ENCODE measurements at regions not wholly inside any gene's neighbourhood (a gene's known extent, or its start where the extent isn't known, plus 50 kb on each side); places are given as distances from the start of the nearest gene placed in this dataset.
A peak's percentile ranks its signal among the peaks of the same experiment; 100 is the strongest.

DNA sequence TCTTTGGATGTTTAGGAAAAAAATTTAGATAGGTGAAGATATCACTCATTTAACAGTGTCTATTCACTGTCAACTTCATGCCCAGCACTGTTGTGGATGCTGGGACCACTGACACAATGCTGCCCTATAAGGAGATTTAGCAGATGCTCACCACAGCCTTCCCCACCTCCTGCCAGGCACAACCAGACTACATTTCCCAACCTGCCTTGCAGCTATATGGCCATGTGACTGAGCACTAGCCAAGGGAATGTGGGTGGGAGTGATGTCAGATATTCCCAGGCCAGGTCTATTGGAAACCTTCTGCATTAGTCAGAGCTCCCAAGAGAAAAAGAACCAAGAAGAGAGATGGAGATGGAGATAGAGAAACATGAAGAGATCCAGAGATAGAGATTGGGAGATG is 302.6 kb upstream of the TAS2R1 start:
- TF ChIP-seq POLR2A (IDR thresholded peaks at IDR 0.05; ENCODE audit: extremely low read depth, insufficient read length) (no peak), MYC (IDR thresholded peaks at IDR 0.05; ENCODE audit: low read depth, low read length) (no peak)
- TF ChIP-seq, protein P1, sequence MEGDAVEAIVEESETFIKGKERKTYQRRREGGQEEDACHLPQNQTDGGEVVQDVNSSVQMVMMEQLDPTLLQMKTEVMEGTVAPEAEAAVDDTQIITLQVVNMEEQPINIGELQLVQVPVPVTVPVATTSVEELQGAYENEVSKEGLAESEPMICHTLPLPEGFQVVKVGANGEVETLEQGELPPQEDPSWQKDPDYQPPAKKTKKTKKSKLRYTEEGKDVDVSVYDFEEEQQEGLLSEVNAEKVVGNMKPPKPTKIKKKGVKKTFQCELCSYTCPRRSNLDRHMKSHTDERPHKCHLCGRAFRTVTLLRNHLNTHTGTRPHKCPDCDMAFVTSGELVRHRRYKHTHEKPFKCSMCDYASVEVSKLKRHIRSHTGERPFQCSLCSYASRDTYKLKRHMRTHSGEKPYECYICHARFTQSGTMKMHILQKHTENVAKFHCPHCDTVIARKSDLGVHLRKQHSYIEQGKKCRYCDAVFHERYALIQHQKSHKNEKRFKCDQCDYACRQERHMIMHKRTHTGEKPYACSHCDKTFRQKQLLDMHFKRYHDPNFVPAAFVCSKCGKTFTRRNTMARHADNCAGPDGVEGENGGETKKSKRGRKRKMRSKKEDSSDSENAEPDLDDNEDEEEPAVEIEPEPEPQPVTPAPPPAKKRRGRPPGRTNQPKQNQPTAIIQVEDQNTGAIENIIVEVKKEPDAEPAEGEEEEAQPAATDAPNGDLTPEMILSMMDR (IDR thresholded peaks at IDR 0.05; ENCODE audit: low read depth, low read length), result no peak
- TF ChIP-seq, protein P2, sequence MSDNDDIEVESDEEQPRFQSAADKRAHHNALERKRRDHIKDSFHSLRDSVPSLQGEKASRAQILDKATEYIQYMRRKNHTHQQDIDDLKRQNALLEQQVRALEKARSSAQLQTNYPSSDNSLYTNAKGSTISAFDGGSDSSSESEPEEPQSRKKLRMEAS (IDR thresholded peaks at IDR 0.05; ENCODE audit: low read depth, low read length), result no peak
- H3K4me3 ChIP-seq (ENCODE audit: low read depth, low read length), result no peak overlapping the region
- DNase-seq (ENCODE audit: low read depth), result peak; percentile 10

DNA sequence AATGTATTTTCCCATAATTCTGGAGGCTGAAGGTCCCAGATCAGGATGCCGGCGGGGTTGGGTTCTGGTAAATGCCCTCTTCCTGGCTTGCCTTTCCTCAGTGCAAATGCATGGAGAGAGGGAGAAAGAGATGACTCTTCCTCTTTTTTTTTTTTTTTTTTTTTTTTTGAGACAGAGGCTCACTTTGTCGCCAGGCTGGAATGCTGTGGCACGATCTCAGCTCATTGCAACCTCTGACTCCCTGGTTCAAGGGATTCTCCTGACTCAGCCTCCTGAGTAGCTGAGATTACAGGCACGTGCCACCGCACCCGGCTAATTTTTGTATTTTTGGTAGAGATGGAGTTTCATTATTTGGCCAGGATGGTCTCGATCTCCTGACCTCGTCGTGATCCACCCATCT is 300.0 kb upstream of the TAS2R1 start:
- no peak overlapping the region for H3K4me3 ChIP-seq (ENCODE audit: low read depth, low read length)
- TF ChIP-seq, protein P2 (IDR thresholded peaks at IDR 0.05; ENCODE audit: low read depth, low read length), result no peak
- TF ChIP-seq POLR2A (IDR thresholded peaks at IDR 0.05; ENCODE audit: extremely low read depth, insufficient read length) (no peak), MYC (IDR thresholded peaks at IDR 0.05; ENCODE audit: low read depth, low read length) (no peak)
- TF ChIP-seq, protein P1 (IDR thresholded peaks at IDR 0.05; ENCODE audit: low read depth, low read length), result no peak
- DNase-seq (ENCODE audit: low read depth), result no peak

DNA sequence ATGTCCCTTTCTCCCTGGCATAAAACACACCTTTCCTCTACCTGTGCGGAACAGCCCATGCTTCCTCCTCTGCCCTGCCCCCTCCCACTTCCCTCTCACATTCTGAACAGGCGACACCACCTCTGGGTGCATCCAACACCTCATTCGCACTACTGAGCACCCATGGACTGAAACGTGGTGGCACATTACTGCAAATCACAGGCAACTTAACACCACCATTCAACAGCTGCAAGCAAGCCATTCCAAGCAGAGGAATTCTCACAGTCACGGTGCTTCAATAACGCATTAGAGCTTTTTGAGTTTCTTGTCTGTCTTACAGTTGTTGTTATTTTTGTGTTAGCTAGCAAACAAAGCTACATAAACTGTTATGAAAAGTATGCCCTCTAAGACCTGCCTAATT is 298.2 kb upstream of the TAS2R1 start:
- no peak for DNase-seq (ENCODE audit: low read depth)
- TF ChIP-seq, protein P1 (IDR thresholded peaks at IDR 0.05; ENCODE audit: low read depth, low read length), result no peak
- TF ChIP-seq POLR2A (IDR thresholded peaks at IDR 0.05; ENCODE audit: extremely low read depth, insufficient read length), result no peak
- TF ChIP-seq, protein P2 (IDR thresholded peaks at IDR 0.05; ENCODE audit: low read depth, low read length), result no peak
- no peak for TF ChIP-seq MYC (IDR thresholded peaks at IDR 0.05; ENCODE audit: low read depth, low read length)
- H3K4me3 ChIP-seq (ENCODE audit: low read depth, low read length), result no peak overlapping the region

DNA sequence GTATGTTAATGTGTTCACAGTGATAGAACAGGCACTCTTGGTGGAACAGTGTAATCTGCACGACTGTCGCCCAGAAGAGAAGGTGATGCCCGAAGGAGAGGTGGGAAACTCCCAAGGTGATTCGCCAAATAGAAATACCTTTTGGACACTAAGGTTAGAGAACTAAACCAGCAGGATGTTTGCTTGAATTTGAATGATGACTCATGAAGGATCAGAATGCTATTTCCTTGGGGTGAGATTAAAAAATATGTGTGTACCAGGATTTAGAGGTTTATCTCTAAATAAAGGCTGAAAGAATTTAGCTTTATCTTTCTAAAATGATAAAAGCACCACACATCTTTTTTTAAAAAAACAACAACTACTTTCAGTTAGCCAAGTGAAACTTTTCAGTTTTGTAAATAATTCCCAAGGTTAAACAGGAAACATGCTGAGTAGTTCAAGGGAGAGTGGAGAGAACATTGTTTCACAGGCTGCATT is 297.4 kb upstream of the TAS2R1 start:
- H3K4me3 ChIP-seq (ENCODE audit: low read depth, low read length), result no peak overlapping the region
- TF ChIP-seq MYC (IDR thresholded peaks at IDR 0.05; ENCODE audit: low read depth, low read length) (no peak), POLR2A (IDR thresholded peaks at IDR 0.05; ENCODE audit: extremely low read depth, insufficient read length) (no peak)
- TF ChIP-seq, protein P1 (IDR thresholded peaks at IDR 0.05; ENCODE audit: low read depth, low read length), result no peak
- TF ChIP-seq, protein P2 (IDR thresholded peaks at IDR 0.05; ENCODE audit: low read depth, low read length), result no peak
- no peak for DNase-seq (ENCODE audit: low read depth)

DNA sequence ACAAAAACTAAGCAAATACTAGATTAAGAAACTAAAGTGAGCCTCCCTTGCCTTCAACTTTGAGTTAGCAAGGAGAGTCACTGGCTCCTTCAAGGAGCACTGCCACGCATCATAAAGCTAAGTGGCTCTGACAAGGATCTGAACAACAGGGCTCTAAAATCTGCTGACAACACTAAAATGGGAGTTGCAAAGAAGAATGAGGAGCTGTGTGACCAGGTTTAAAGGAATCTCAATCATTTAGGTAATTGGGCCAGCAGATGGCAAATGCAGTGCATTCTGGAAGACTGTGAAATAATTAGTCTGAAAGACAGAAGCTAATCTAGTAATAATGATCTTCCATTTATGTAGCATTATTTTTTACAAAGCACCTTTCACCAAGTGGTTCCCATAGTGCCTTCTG is 297.0 kb upstream of the TAS2R1 start:
- H3K4me3 ChIP-seq (ENCODE audit: low read depth, low read length), result no peak overlapping the region
- TF ChIP-seq, protein P1 (IDR thresholded peaks at IDR 0.05; ENCODE audit: low read depth, low read length), result no peak
- TF ChIP-seq, protein P2 (IDR thresholded peaks at IDR 0.05; ENCODE audit: low read depth, low read length), result no peak
- TF ChIP-seq MYC (IDR thresholded peaks at IDR 0.05; ENCODE audit: low read depth, low read length) (no peak), POLR2A (IDR thresholded peaks at IDR 0.05; ENCODE audit: extremely low read depth, insufficient read length) (no peak)
- DNase-seq (ENCODE audit: low read depth), result no peak

Data from NB4 (cell line).